ENCODE measurements at regions not wholly inside any gene's neighbourhood (a gene's known extent, or its start where the extent isn't known, plus 50 kb on each side); places are given as distances from the start of the nearest gene placed in this dataset.

- TF ChIP-seq, protein P1, sequence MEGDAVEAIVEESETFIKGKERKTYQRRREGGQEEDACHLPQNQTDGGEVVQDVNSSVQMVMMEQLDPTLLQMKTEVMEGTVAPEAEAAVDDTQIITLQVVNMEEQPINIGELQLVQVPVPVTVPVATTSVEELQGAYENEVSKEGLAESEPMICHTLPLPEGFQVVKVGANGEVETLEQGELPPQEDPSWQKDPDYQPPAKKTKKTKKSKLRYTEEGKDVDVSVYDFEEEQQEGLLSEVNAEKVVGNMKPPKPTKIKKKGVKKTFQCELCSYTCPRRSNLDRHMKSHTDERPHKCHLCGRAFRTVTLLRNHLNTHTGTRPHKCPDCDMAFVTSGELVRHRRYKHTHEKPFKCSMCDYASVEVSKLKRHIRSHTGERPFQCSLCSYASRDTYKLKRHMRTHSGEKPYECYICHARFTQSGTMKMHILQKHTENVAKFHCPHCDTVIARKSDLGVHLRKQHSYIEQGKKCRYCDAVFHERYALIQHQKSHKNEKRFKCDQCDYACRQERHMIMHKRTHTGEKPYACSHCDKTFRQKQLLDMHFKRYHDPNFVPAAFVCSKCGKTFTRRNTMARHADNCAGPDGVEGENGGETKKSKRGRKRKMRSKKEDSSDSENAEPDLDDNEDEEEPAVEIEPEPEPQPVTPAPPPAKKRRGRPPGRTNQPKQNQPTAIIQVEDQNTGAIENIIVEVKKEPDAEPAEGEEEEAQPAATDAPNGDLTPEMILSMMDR (IDR thresholded peaks at IDR 0.05) = no peak
- no peak for TF ChIP-seq POLR2A (IDR thresholded peaks at IDR 0.05)
Observed at GRCh38 chr21:27298465-27298864, 331.6 kb upstream of the ADAMTS5 start.

Measured in uterus (tissue), 2 donors.